HUES48 (cell line): ENCODE measurements at regions not wholly inside any gene's neighbourhood (a gene's known extent, or its start where the extent isn't known, plus 50 kb on each side); places are given as distances from the start of the nearest gene placed in this dataset.
"Not testable (repeated sequence)": the region's sequence is repeated elsewhere in the genome, so short reads cannot be mapped to it uniquely, and the experiment has no call there.

ENCODE experiments used
- H3K27ac ChIP-seq: one replicate; pipeline ENCODE4 v1.7.0; 2013; ENCODE audit warnings: low read depth, low read length, inconsistent platforms
- H3K27me3 ChIP-seq: 2 replicates; pipeline ENCODE4 v1.6.1; 2013; ENCODE audit warnings: mild to moderate bottlenecking, low read length; ENCODE audit not compliant: control insufficient read depth, insufficient read depth
- H3K36me3 ChIP-seq: 2 replicates; pipeline ENCODE4 v1.6.1; 2013; ENCODE audit warnings: low read length; ENCODE audit not compliant: control insufficient read depth, insufficient read depth
- H3K4me1 ChIP-seq: 2 replicates; pipeline ENCODE4 v1.6.1; 2013; ENCODE audit warnings: mild to moderate bottlenecking, low read length; ENCODE audit not compliant: control insufficient read depth, insufficient read depth
- H3K4me3 ChIP-seq: 2 replicates; pipeline ENCODE4 v1.5.1; 2013; ENCODE audit warnings: mild to moderate bottlenecking, low read depth, low read length
- H3K9ac ChIP-seq: 2 replicates; pipeline ENCODE4 v1.6.1; 2013; ENCODE audit warnings: mild to moderate bottlenecking, low read depth, low read length, moderate library complexity
- H3K9me3 ChIP-seq: 2 replicates; pipeline ENCODE4 v1.6.1; 2013; ENCODE audit warnings: low read length; ENCODE audit not compliant: control insufficient read depth, insufficient read depth

GRCh38 chrX:27162496-27162895 lies 300.6 kb downstream of the PPP4R3C start:
- Histone ChIP-seq H3K4me1 (no peaks in the 10 kb centered on the region), H3K27ac (no peak overlapping the region), H3K9ac (no peak overlapping the region), H3K36me3 (no peaks in the 10 kb centered on the region), H3K27me3 (no peaks in the 10 kb centered on the region), H3K9me3 (peaks cover 22% of the 10 kb centered on the region), H3K4me3 (no peak overlapping the region)

- not testable (repeated sequence) for H3K4me1 ChIP-seq, H3K36me3 ChIP-seq, H3K4me3 ChIP-seq, H3K27ac ChIP-seq, H3K9ac ChIP-seq, H3K27me3 ChIP-seq
- H3K9me3 ChIP-seq: peaks cover 32% of the 10 kb centered on the region
Observed at GRCh38 chrX:27156921-27157320, 306.2 kb downstream of the PPP4R3C start.

DNA sequence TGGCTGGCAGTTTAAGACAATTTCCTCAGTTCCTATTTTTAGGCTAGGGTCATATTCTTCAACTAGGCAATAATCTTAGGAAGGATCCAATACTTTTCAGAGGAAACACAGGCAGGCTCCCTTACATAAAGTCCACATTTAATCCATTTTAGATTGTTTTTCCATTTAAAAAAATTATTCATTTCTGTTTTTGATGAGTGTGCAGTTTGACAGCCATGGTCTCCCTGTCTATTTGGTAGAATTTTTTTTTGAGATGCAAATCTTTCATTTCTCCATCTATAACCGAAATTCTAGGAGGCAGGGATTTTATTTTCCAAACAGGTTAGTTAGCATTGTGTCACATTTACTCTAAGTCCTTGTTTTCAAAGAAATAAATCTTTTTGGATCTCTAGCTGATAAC lies 326.8 kb downstream of the PPP4R3C start:
- no peak overlapping the region for H3K9ac ChIP-seq
- H3K27me3 ChIP-seq: no peaks in the 10 kb centered on the region
- peaks cover 12% of the 10 kb centered on the region for H3K9me3 ChIP-seq
- H3K4me1 ChIP-seq: no peaks in the 10 kb centered on the region
- H3K27ac ChIP-seq: no peak overlapping the region
- H3K4me3 ChIP-seq: no peak overlapping the region
- no peaks in the 10 kb centered on the region for H3K36me3 ChIP-seq

GRCh38 chrX:27132862-27133261 lies 330.3 kb downstream of the PPP4R3C start:
- no peak overlapping the region for H3K4me3 ChIP-seq
- no peak overlapping the region for H3K9ac ChIP-seq
- H3K36me3 ChIP-seq: no peaks in the 10 kb centered on the region
- no peaks in the 10 kb centered on the region for H3K4me1 ChIP-seq
- no peak overlapping the region for H3K27ac ChIP-seq
- H3K27me3 ChIP-seq: no peaks in the 10 kb centered on the region
- H3K9me3 ChIP-seq: peaks cover 20% of the 10 kb centered on the region

GRCh38 chrX:27087176-27087575 lies 376.0 kb downstream of the PPP4R3C start:
- H3K36me3 ChIP-seq, H3K4me3 ChIP-seq, H3K4me1 ChIP-seq, H3K27ac ChIP-seq, H3K27me3 ChIP-seq, H3K9ac ChIP-seq: not testable (repeated sequence)
- H3K9me3 ChIP-seq: peaks cover 21% of the 10 kb centered on the region; the same call in 1 of the 2 replicates

DNA sequence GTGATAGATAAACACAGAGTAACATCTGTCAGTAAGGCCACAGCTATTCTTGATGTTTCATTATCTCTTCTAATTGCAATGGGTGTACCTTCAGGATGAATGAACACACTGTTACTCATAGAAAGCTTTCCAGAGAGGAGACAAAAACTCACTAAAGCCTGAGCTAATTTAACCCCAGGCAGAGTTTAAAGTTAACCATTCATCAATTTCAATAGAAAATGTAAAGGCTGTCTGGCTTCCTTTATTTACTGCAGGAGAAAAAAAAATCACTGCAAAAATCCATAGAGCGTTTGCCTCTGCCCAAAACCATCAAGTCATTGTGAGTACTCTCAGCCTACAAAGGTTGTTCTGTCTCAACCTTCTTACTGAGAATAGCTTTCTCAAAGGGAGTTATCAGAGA lies 376.9 kb downstream of the PPP4R3C start:
- no peak overlapping the region for H3K9ac ChIP-seq
- H3K9me3 ChIP-seq: peaks cover 21% of the 10 kb centered on the region; the same call in 1 of the 2 replicates
- H3K27ac ChIP-seq: no peak overlapping the region
- no peaks in the 10 kb centered on the region for H3K36me3 ChIP-seq
- no peaks in the 10 kb centered on the region for H3K4me1 ChIP-seq
- H3K4me3 ChIP-seq: no peak overlapping the region
- H3K27me3 ChIP-seq: no peaks in the 10 kb centered on the region

GRCh38 chrX:27085346-27085745 lies 377.8 kb downstream of the PPP4R3C start:
- H3K4me3 ChIP-seq: no peak overlapping the region
- H3K27me3 ChIP-seq: no peaks in the 10 kb centered on the region
- no peaks in the 10 kb centered on the region for H3K4me1 ChIP-seq
- H3K9me3 ChIP-seq: peaks cover 21% of the 10 kb centered on the region; the same call in 1 of the 2 replicates
- no peaks in the 10 kb centered on the region for H3K36me3 ChIP-seq
- H3K27ac ChIP-seq: no peak overlapping the region
- H3K9ac ChIP-seq: no peak overlapping the region

DNA sequence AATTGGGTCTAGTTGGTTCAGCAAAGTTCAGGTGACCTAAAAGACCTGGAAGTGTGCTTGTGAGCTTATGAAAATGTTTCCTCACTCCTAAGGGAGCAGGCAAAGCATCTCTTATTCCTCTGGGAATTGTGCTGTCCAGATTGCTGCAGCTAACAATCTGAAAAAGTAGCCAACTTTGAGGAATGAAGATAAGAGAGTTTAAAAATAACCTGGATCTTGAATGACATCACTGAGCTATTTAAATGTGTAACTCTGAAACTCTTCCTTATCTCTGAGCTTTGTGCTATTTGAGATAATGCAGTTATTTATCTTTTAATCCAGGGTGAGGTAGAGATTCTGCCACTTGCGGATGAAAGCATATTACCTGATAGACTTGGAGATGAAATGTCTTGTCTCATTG lies 384.8 kb downstream of the PPP4R3C start:
- Histone ChIP-seq H3K36me3 (no peaks in the 10 kb centered on the region), H3K27ac (no peak overlapping the region), H3K27me3 (no peaks in the 10 kb centered on the region), H3K9ac (no peak overlapping the region), H3K4me3 (no peak overlapping the region), H3K4me1 (no peaks in the 10 kb centered on the region), H3K9me3 (peaks cover 54% of the 10 kb centered on the region)

- Histone ChIP-seq H3K4me1 (no peaks in the 10 kb centered on the region), H3K9ac (no peak overlapping the region), H3K36me3 (no peaks in the 10 kb centered on the region), H3K27me3 (no peaks in the 10 kb centered on the region), H3K9me3 (peaks cover 27% of the 10 kb centered on the region), H3K4me3 (no peak overlapping the region), H3K27ac (no peak overlapping the region)
Observed at GRCh38 chrX:27057883-27058282, 405.3 kb downstream of the PPP4R3C start.

DNA sequence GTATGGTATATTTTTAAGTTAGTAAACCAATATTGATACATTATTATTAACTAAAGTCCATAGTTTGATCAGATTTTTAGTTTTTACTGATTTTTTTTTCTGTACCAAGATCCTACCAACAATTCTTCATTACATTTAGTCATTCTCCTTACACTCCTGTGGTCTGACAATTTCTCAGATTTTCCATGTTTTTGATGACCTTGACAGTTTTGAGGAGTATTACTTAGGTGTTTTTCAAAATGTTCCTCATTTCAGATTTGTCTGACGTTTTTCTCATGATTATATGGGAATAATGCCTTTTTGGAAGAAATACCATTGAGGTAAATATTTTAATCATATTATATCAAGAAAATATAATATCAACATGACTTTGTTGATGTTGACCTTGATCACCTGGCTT lies 423.8 kb downstream of the PPP4R3C start:
- Histone ChIP-seq H3K36me3 (no peaks in the 10 kb centered on the region), H3K4me3 (no peak overlapping the region), H3K9me3 (peaks cover 13% of the 10 kb centered on the region), H3K9ac (no peak overlapping the region), H3K4me1 (no peaks in the 10 kb centered on the region), H3K27me3 (no peaks in the 10 kb centered on the region), H3K27ac (no peak overlapping the region)

GRCh38 chrX:27008486-27008885 lies 454.7 kb downstream of the PPP4R3C start:
- Histone ChIP-seq H3K4me1 (no peaks in the 10 kb centered on the region), H3K27ac (no peak overlapping the region), H3K9me3 (peaks cover 35% of the 10 kb centered on the region), H3K9ac (no peak overlapping the region), H3K27me3 (no peaks in the 10 kb centered on the region), H3K4me3 (no peak overlapping the region), H3K36me3 (no peaks in the 10 kb centered on the region)

DNA sequence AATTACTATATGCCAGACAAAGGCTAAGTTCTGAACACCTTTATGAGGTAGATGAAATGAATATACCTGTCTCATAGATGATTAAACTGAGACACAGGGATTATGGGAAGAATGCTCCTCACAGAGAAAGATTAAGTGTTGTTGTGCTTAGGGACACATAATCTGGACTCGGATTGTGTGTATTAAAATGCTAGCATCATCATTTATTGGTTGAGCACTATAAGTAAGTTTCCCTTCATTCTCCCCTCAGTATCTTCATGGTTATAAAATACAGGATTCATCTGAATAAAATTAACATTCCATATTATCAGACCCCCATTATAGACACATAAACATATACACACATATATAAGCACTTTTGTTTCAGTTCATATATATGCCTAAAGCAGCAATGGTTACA lies 463.5 kb downstream of the PPP4R3C start:
- Histone ChIP-seq H3K27me3 (no peaks in the 10 kb centered on the region), H3K9ac (no peak overlapping the region), H3K9me3 (peaks cover 44% of the 10 kb centered on the region), H3K4me1 (no peaks in the 10 kb centered on the region), H3K4me3 (no peak overlapping the region), H3K36me3 (no peaks in the 10 kb centered on the region), H3K27ac (no peak overlapping the region)
